DMS53 treated with DMSO at 0.1 percent for 48 hours (cell line): ENCODE measurements at regions not wholly inside any gene's neighbourhood (a gene's known extent, or its start where the extent isn't known, plus 50 kb on each side); places are given as distances from the start of the nearest gene placed in this dataset.

Experiments used
- DNase-seq: peaks from one replicate; lab custom pipeline; 2025; ENCODE audit not compliant: unreplicated experiment; lab: John Stamatoyannopoulos, UW

GRCh38 chr22:48224332-48224731, 1461.9 kb downstream of the TBC1D22A start:
- DNase-seq: no peak

GRCh38 chr22:48223488-48224190, 1461.2 kb downstream of the TBC1D22A start:
- no peak for DNase-seq

- no peak for DNase-seq
Observed at GRCh38 chr22:48222742-48223487, 1460.5 kb downstream of the TBC1D22A start.

- DNase-seq: no peak
Observed at GRCh38 chr22:48218889-48219420, 1456.5 kb downstream of the TBC1D22A start.

GRCh38 chr22:48217596-48217995, 1455.1 kb downstream of the TBC1D22A start:
- DNase-seq: no peak

GRCh38 chr22:48212727-48213126, 1450.3 kb downstream of the TBC1D22A start:
- no peak for DNase-seq

- DNase-seq: no peak
Observed at GRCh38 chr22:48210812-48211211, 1448.4 kb downstream of the TBC1D22A start.

GRCh38 chr22:48210198-48210580, 1447.7 kb downstream of the TBC1D22A start:
- no peak for DNase-seq

GRCh38 chr22:48209473-48210197, 1447.2 kb downstream of the TBC1D22A start:
- DNase-seq: no peak

- no peak for DNase-seq
Observed at GRCh38 chr22:48208894-48209293, 1446.4 kb downstream of the TBC1D22A start.

- no peak for DNase-seq
Observed at GRCh38 chr22:48207919-48208535, 1445.6 kb downstream of the TBC1D22A start.

GRCh38 chr22:48205790-48206189, 1443.3 kb downstream of the TBC1D22A start:
- no peak for DNase-seq

- DNase-seq: no peak
Observed at GRCh38 chr22:48205161-48205560, 1442.7 kb downstream of the TBC1D22A start.

- DNase-seq: no peak
Observed at GRCh38 chr22:48204296-48204695, 1441.8 kb downstream of the TBC1D22A start.

GRCh38 chr22:48199667-48200066, 1437.2 kb downstream of the TBC1D22A start:
- no peak for DNase-seq

GRCh38 chr22:48198489-48199459, 1436.3 kb downstream of the TBC1D22A start:
- DNase-seq: no peak

- no peak for DNase-seq
Observed at GRCh38 chr22:48197189-48197690, 1434.8 kb downstream of the TBC1D22A start.

- DNase-seq: no peak
Observed at GRCh38 chr22:48192920-48193319, 1430.5 kb downstream of the TBC1D22A start.

- DNase-seq: no peak
Observed at GRCh38 chr22:48192071-48192470, 1429.6 kb downstream of the TBC1D22A start.

GRCh38 chr22:48188231-48188721, 1425.8 kb downstream of the TBC1D22A start:
- DNase-seq: no peak
